WTC11 (cell line): ENCODE measurements at regions not wholly inside any gene's neighbourhood (a gene's known extent, or its start where the extent isn't known, plus 50 kb on each side); places are given as distances from the start of the nearest gene placed in this dataset.

Source experiments
- CREM ChIP-seq: sonication (generic); formaldehyde crosslinking; IDR thresholded peaks from 2 replicates; pipeline ENCODE4 v1.8.1; 2022; ENCODE audit warnings: mild to moderate bottlenecking, missing genetic modification reagents, moderate library complexity
- ELF4 ChIP-seq: sonication (generic); formaldehyde crosslinking; IDR thresholded peaks from 2 replicates; pipeline ENCODE4 v1.8.1; 2022; ENCODE audit warnings: low read depth, mild to moderate bottlenecking, moderate library complexity, missing genetic modification reagents
- JUN ChIP-seq: sonication (generic); formaldehyde crosslinking; IDR thresholded peaks from 2 replicates; pipeline ENCODE4 v1.8.0; 2023; ENCODE audit warnings: mild to moderate bottlenecking, missing genetic modification reagents
- NR2C2 ChIP-seq: sonication (generic); formaldehyde crosslinking; IDR thresholded peaks from 2 replicates; pipeline ENCODE4 v1.8.0; 2022; ENCODE audit warnings: mild to moderate bottlenecking, missing genetic modification reagents
- TEAD4 ChIP-seq: sonication (generic); formaldehyde crosslinking; IDR thresholded peaks from 2 replicates; pipeline ENCODE4 v1.8.0; 2022; ENCODE audit warnings: mild to moderate bottlenecking, missing genetic modification reagents
- ZNF263 ChIP-seq: sonication (generic); formaldehyde crosslinking; IDR thresholded peaks from 2 replicates; pipeline ENCODE4 v1.8.1; 2022; ENCODE audit warnings: low read depth, mild to moderate bottlenecking, moderate library complexity, missing genetic modification reagents
- ZNF416 ChIP-seq: fragments of 250-450 bp; sonication (Bioruptor Pico); IDR thresholded peaks from 2 replicates; pipeline ENCODE4 v1.9.0; 2021; ENCODE audit warnings: mild to moderate bottlenecking, inconsistent platforms
- ZNF423 ChIP-seq: fragments of 250-450 bp; sonication (Bioruptor Pico); IDR thresholded peaks from 2 replicates; pipeline ENCODE4 v2.1.2; 2022; ENCODE audit warnings: mild to moderate bottlenecking, moderate library complexity
- TF ChIP-seq, protein P1 (sequence below): sonication (generic); formaldehyde crosslinking; conservative IDR thresholded peaks from 2 replicates; pipeline ENCODE4 v1.8.1; 2022; ENCODE audit warnings: mild to moderate bottlenecking, missing genetic modification reagents
- TF ChIP-seq, protein P2 (sequence below): fragments of 200-600 bp; IDR thresholded peaks from 2 replicates; pipeline ENCODE4 v1.8.0; 2022; ENCODE audit warnings: antibody characterized with exemption
- TF ChIP-seq, protein P3 (sequence below): sonication (generic); formaldehyde crosslinking; IDR thresholded peaks from 2 replicates; pipeline ENCODE4 v1.8.0; 2023; ENCODE audit warnings: mild to moderate bottlenecking, missing genetic modification reagents
- TF ChIP-seq, protein P4 (sequence below): sonication (generic); formaldehyde crosslinking; IDR thresholded peaks from 2 replicates; pipeline ENCODE4 v1.8.0; 2023; ENCODE audit warnings: missing genetic modification reagents, mild to moderate bottlenecking, borderline replicate concordance
- TF ChIP-seq, protein P5 (sequence below): sonication (generic); formaldehyde crosslinking; IDR thresholded peaks from 2 replicates; pipeline ENCODE4 v1.8.1; 2022; ENCODE audit warnings: low read depth, mild to moderate bottlenecking, moderate library complexity, missing genetic modification reagents, borderline replicate concordance
- TF ChIP-seq, protein P6 (sequence below): sonication (generic); formaldehyde crosslinking; IDR thresholded peaks from 2 replicates; pipeline ENCODE4 v1.8.1; 2023; ENCODE audit warnings: mild to moderate bottlenecking, missing genetic modification reagents, moderate library complexity

DNA sequence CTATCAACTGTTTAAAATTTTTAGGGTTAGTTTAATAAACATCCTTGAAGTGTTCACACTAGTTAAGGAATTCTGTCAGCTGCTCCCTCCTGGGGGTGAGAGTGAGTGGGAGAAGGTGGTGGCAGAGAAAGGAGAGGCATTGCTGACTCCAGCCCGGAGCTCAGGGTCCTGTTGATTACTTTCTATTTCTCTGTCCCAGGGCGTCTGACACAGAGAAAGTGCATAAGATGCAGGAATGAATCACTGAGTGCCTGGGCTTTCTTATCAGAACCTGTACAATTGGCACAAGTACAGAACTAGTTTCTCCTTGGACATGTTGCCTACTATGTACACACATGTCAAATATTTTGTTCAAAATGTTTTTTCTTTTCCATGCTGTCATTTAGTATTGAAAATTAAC lies 410.8 kb upstream of the COBL start:
- TF ChIP-seq, protein P1, sequence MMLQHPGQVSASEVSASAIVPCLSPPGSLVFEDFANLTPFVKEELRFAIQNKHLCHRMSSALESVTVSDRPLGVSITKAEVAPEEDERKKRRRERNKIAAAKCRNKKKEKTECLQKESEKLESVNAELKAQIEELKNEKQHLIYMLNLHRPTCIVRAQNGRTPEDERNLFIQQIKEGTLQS (CRISPR knock-in tag): no peak
- TF ChIP-seq, protein P2, sequence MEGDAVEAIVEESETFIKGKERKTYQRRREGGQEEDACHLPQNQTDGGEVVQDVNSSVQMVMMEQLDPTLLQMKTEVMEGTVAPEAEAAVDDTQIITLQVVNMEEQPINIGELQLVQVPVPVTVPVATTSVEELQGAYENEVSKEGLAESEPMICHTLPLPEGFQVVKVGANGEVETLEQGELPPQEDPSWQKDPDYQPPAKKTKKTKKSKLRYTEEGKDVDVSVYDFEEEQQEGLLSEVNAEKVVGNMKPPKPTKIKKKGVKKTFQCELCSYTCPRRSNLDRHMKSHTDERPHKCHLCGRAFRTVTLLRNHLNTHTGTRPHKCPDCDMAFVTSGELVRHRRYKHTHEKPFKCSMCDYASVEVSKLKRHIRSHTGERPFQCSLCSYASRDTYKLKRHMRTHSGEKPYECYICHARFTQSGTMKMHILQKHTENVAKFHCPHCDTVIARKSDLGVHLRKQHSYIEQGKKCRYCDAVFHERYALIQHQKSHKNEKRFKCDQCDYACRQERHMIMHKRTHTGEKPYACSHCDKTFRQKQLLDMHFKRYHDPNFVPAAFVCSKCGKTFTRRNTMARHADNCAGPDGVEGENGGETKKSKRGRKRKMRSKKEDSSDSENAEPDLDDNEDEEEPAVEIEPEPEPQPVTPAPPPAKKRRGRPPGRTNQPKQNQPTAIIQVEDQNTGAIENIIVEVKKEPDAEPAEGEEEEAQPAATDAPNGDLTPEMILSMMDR: no peak
- TF ChIP-seq, protein P3, sequence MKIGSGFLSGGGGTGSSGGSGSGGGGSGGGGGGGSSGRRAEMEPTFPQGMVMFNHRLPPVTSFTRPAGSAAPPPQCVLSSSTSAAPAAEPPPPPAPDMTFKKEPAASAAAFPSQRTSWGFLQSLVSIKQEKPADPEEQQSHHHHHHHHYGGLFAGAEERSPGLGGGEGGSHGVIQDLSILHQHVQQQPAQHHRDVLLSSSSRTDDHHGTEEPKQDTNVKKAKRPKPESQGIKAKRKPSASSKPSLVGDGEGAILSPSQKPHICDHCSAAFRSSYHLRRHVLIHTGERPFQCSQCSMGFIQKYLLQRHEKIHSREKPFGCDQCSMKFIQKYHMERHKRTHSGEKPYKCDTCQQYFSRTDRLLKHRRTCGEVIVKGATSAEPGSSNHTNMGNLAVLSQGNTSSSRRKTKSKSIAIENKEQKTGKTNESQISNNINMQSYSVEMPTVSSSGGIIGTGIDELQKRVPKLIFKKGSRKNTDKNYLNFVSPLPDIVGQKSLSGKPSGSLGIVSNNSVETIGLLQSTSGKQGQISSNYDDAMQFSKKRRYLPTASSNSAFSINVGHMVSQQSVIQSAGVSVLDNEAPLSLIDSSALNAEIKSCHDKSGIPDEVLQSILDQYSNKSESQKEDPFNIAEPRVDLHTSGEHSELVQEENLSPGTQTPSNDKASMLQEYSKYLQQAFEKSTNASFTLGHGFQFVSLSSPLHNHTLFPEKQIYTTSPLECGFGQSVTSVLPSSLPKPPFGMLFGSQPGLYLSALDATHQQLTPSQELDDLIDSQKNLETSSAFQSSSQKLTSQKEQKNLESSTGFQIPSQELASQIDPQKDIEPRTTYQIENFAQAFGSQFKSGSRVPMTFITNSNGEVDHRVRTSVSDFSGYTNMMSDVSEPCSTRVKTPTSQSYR (CRISPR knock-in tag): no peak
- TF ChIP-seq CREM (CRISPR knock-in tag) (no peak), NR2C2 (CRISPR knock-in tag) (no peak), ZNF263 (CRISPR knock-in tag) (no peak), ZNF423 (CRISPR knock-in tag) (no peak), JUN (no peak), TEAD4 (CRISPR knock-in tag) (no peak), ELF4 (no peak), ZNF416 (CRISPR knock-in tag) (no peak)
- TF ChIP-seq, protein P4, sequence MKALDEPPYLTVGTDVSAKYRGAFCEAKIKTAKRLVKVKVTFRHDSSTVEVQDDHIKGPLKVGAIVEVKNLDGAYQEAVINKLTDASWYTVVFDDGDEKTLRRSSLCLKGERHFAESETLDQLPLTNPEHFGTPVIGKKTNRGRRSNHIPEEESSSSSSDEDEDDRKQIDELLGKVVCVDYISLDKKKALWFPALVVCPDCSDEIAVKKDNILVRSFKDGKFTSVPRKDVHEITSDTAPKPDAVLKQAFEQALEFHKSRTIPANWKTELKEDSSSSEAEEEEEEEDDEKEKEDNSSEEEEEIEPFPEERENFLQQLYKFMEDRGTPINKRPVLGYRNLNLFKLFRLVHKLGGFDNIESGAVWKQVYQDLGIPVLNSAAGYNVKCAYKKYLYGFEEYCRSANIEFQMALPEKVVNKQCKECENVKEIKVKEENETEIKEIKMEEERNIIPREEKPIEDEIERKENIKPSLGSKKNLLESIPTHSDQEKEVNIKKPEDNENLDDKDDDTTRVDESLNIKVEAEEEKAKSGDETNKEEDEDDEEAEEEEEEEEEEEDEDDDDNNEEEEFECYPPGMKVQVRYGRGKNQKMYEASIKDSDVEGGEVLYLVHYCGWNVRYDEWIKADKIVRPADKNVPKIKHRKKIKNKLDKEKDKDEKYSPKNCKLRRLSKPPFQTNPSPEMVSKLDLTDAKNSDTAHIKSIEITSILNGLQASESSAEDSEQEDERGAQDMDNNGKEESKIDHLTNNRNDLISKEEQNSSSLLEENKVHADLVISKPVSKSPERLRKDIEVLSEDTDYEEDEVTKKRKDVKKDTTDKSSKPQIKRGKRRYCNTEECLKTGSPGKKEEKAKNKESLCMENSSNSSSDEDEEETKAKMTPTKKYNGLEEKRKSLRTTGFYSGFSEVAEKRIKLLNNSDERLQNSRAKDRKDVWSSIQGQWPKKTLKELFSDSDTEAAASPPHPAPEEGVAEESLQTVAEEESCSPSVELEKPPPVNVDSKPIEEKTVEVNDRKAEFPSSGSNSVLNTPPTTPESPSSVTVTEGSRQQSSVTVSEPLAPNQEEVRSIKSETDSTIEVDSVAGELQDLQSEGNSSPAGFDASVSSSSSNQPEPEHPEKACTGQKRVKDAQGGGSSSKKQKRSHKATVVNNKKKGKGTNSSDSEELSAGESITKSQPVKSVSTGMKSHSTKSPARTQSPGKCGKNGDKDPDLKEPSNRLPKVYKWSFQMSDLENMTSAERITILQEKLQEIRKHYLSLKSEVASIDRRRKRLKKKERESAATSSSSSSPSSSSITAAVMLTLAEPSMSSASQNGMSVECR (CRISPR knock-in tag): no peak
- TF ChIP-seq, protein P5, sequence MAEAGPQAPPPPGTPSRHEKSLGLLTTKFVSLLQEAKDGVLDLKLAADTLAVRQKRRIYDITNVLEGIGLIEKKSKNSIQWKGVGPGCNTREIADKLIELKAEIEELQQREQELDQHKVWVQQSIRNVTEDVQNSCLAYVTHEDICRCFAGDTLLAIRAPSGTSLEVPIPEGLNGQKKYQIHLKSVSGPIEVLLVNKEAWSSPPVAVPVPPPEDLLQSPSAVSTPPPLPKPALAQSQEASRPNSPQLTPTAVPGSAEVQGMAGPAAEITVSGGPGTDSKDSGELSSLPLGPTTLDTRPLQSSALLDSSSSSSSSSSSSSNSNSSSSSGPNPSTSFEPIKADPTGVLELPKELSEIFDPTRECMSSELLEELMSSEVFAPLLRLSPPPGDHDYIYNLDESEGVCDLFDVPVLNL (CRISPR knock-in tag): no peak
- TF ChIP-seq, protein P6, sequence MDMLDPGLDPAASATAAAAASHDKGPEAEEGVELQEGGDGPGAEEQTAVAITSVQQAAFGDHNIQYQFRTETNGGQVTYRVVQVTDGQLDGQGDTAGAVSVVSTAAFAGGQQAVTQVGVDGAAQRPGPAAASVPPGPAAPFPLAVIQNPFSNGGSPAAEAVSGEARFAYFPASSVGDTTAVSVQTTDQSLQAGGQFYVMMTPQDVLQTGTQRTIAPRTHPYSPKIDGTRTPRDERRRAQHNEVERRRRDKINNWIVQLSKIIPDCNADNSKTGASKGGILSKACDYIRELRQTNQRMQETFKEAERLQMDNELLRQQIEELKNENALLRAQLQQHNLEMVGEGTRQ: no peak
